Adipocyte (in vitro differentiated cells): ENCODE measurements at regions not wholly inside any gene's neighbourhood (a gene's known extent, or its start where the extent isn't known, plus 50 kb on each side); places are given as distances from the start of the nearest gene placed in this dataset.

Experiments
- DNase-seq: peaks from one replicate; pipeline ENCODE4 v3.0.0-alpha.2; 2015; ENCODE audit warnings: low read depth
- H3K27me3 ChIP-seq: replicated peaks from 2 replicates; pipeline ENCODE4 v1.7.0; 2013; ENCODE audit warnings: mild to moderate bottlenecking, low read length, moderate library complexity; ENCODE audit not compliant: control insufficient read depth, insufficient read depth
- H3K36me3 ChIP-seq: 2 replicates; pipeline ENCODE4 v1.7.0; 2013; ENCODE audit warnings: low read length, mild to moderate bottlenecking, moderate library complexity; ENCODE audit not compliant: control insufficient read depth, insufficient read depth, severe bottlenecking
- H3K4me1 ChIP-seq: 2 replicates; pipeline ENCODE4 v1.7.0; 2013; ENCODE audit warnings: mild to moderate bottlenecking, low read length, moderate library complexity; ENCODE audit not compliant: control insufficient read depth, insufficient read depth
- H3K4me3 ChIP-seq: 2 replicates; pipeline ENCODE4 v1.7.0; 2013; ENCODE audit warnings: mild to moderate bottlenecking, low read length, moderate library complexity
- H3K9ac ChIP-seq: 2 replicates; pipeline ENCODE4 v1.7.0; 2013; ENCODE audit warnings: mild to moderate bottlenecking, low read length, moderate library complexity
- H3K9me3 ChIP-seq: 2 replicates; pipeline ENCODE4 v1.7.0; 2013; ENCODE audit warnings: mild to moderate bottlenecking, low read length, moderate library complexity; ENCODE audit not compliant: control insufficient read depth

GRCh38 chr2:62343636-62344337, 147.9 kb downstream of the B3GNT2 start:
- Histone ChIP-seq H3K27me3 (no peaks in the 10 kb centered on the region), H3K9me3 (no peaks in the 10 kb centered on the region), H3K9ac (no peak overlapping the region), H3K4me3 (no peak overlapping the region), H3K4me1 (peaks cover 7% of the 10 kb centered on the region), H3K36me3 (no peaks in the 10 kb centered on the region)
- no peak for DNase-seq

DNA sequence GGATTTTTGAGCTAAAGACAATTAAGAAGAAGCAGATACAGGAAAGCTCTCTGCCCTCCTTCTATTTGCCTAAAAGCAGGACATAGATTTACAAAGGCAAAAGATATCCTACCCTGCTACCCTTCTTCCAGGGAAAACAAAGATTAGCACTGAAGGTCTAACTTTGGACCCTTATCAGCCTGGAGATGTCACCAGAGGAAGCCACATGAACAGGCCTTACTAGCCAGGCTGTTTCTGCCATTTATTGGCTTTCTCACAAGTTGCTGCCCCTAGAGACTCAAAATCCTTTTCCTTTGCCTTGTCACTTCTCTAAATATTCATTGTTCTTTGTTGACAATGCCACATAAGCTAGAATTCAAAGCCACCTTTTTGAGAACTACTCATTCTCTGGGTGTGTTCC, 147.3 kb downstream of the B3GNT2 start:
- no peak for DNase-seq
- no peak overlapping the region for H3K9ac ChIP-seq
- H3K4me1 ChIP-seq: peaks cover 7% of the 10 kb centered on the region
- H3K9me3 ChIP-seq: no peaks in the 10 kb centered on the region
- no peak overlapping the region for H3K4me3 ChIP-seq
- H3K27me3 ChIP-seq: no peaks in the 10 kb centered on the region
- H3K36me3 ChIP-seq: no peaks in the 10 kb centered on the region

DNA sequence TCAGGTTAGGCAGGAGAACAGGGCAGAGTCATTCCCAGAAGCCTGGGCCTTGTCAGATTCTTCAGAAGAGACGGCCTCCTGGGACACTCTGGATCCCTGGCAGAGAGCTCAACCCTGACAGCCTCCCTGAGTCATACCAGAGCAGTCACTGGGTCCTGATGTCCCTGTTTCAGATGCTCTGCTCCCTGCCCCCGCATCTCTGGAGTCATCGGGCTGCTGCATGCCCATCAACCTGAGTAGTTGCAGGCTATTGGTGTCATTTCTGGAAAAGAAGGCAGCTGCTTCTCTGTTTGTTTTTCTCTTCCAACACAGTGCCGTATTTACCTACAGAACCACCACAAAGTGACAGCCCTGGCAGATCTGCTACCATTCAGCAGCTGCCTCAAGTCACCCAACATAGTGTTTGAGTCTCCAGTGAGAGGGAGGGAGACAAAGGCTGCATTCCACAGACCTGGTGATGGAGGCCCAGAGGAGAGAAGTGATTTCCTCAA, 145.1 kb downstream of the B3GNT2 start:
- no peak overlapping the region for H3K9ac ChIP-seq
- no peak overlapping the region for H3K4me3 ChIP-seq
- no peaks in the 10 kb centered on the region for H3K27me3 ChIP-seq
- DNase-seq: peak; percentile 8
- no peaks in the 10 kb centered on the region for H3K36me3 ChIP-seq
- H3K4me1 ChIP-seq: peaks cover 7% of the 10 kb centered on the region
- no peaks in the 10 kb centered on the region for H3K9me3 ChIP-seq

- no peak for DNase-seq
- no peaks in the 10 kb centered on the region for H3K27me3 ChIP-seq
- no peaks in the 10 kb centered on the region for H3K36me3 ChIP-seq
- peaks cover 7% of the 10 kb centered on the region for H3K4me1 ChIP-seq
- no peak overlapping the region for H3K4me3 ChIP-seq
- H3K9ac ChIP-seq: no peak overlapping the region
- no peaks in the 10 kb centered on the region for H3K9me3 ChIP-seq
These were observed 143.9 kb downstream of the B3GNT2 start for GRCh38 chr2:62339837-62340236.

DNA sequence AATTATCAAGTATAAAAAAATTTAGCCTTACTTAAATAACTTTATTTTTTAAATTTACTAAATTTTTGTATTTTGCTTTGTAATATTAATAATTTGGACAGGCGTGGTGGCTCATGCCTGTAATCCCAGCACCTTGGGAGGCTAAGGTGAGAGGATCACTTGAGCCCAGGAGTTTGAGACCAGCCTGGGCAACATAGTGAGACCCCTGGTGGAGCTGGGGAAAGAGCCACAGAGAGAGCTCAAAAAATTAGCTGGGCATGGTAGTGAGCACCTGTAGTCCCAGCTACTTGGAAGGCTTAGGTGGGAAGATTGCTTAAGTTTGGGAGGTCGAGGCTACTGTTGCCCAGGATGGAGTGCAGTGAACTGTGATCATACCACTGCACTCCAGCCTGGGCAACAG, 143.5 kb downstream of the B3GNT2 start:
- no peak overlapping the region for H3K9ac ChIP-seq
- no peak for DNase-seq
- peaks cover 7% of the 10 kb centered on the region for H3K4me1 ChIP-seq

GRCh38 chr2:62338111-62338510, 142.2 kb downstream of the B3GNT2 start:
- H3K9ac ChIP-seq: no peak overlapping the region
- H3K27me3 ChIP-seq: no peaks in the 10 kb centered on the region
- no peaks in the 10 kb centered on the region for H3K36me3 ChIP-seq
- H3K4me3 ChIP-seq: no peak overlapping the region
- H3K4me1 ChIP-seq: peaks cover 7% of the 10 kb centered on the region
- DNase-seq: no peak
- H3K9me3 ChIP-seq: no peaks in the 10 kb centered on the region

More for the DNA sequence above, 143.5 kb downstream of the B3GNT2 start:
- Histone ChIP-seq H3K9me3 (no peaks in the 10 kb centered on the region), H3K4me3 (no peak overlapping the region), H3K27me3 (no peaks in the 10 kb centered on the region), H3K36me3 (no peaks in the 10 kb centered on the region)

GRCh38 chr2:62337403-62337802, 141.5 kb downstream of the B3GNT2 start:
- no peak for DNase-seq
- H3K9me3 ChIP-seq: no peaks in the 10 kb centered on the region
- no peak overlapping the region for H3K9ac ChIP-seq
- H3K27me3 ChIP-seq: no peaks in the 10 kb centered on the region
- H3K4me3 ChIP-seq: no peak overlapping the region
- peaks cover 7% of the 10 kb centered on the region for H3K4me1 ChIP-seq
- no peaks in the 10 kb centered on the region for H3K36me3 ChIP-seq

- H3K36me3 ChIP-seq: no peaks in the 10 kb centered on the region
- no peak overlapping the region for H3K4me3 ChIP-seq
- no peaks in the 10 kb centered on the region for H3K9me3 ChIP-seq
- DNase-seq: no peak
- H3K9ac ChIP-seq: no peak overlapping the region
- H3K4me1 ChIP-seq: peaks cover under 1% of the 10 kb centered on the region
- peaks cover 2% of the 10 kb centered on the region for H3K27me3 ChIP-seq
These were observed 139.7 kb downstream of the B3GNT2 start for GRCh38 chr2:62335612-62336011.

DNA sequence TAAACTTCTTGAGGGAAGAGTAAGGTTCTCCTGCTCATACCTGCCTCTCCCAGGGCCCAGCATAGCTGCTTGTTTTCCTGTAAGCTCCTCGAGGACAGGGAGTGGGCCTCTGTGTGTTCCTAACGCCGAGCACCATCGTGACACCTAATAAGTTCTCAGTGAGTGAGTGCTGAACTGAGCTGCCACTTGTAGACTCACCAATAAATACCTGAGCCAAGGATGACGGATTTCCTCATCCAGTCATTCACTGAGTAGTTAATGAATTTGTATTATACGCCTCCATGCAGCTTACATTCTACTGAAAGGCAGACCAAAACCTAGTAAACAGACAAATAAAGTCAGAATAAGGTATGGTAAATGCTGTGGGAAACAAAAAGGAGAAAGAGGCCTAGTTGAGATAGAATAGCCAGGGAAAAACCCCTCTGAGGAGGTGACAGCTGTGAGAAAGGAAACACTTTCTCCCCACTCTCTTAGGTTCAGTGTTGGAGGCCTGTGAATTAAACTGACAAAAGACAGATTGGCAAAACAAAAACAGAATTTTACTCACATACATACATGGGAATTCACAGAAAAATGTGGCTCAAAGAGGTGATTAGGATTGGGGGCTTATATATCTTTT, 138.6 kb downstream of the B3GNT2 start:
- Histone ChIP-seq H3K9me3 (no peaks in the 10 kb centered on the region), H3K36me3 (no peaks in the 10 kb centered on the region), H3K27me3 (peaks cover 7% of the 10 kb centered on the region), H3K4me1 (no peaks in the 10 kb centered on the region), H3K9ac (no peak overlapping the region), H3K4me3 (no peak overlapping the region)
- no peak for DNase-seq

- H3K36me3 ChIP-seq: no peaks in the 10 kb centered on the region
- H3K4me3 ChIP-seq: no peak overlapping the region
- H3K27me3 ChIP-seq: peaks cover 7% of the 10 kb centered on the region
- no peak overlapping the region for H3K9ac ChIP-seq
- DNase-seq: no peak
- no peaks in the 10 kb centered on the region for H3K4me1 ChIP-seq
- no peaks in the 10 kb centered on the region for H3K9me3 ChIP-seq
These were observed 138.1 kb downstream of the B3GNT2 start for GRCh38 chr2:62334009-62334408.

DNA sequence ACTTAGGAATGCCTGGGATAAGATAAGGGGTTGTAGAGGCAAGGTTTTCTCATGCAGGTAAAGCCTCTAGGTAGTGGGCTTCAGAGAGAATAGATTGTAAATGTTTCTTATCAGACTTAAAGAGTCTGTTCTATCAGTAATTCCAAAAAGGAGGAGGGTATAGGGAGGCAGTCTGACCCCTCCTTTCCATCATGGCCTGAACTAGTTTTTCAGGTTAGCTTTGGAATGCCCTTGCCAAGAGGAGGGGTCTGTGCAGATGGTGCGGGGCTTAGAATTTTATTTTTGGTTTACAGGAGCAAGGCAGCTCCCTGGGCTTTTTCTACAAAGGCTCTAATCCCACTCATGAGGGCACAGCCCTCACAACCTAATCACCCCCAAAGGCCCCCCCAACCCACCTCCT, 135.0 kb downstream of the B3GNT2 start:
- Histone ChIP-seq H3K36me3 (no peaks in the 10 kb centered on the region), H3K9me3 (no peaks in the 10 kb centered on the region), H3K9ac (no peak overlapping the region), H3K4me3 (no peak overlapping the region), H3K27me3 (peaks cover 10% of the 10 kb centered on the region), H3K4me1 (no peaks in the 10 kb centered on the region)
- no peak for DNase-seq
